ENCODE measurements at regions not wholly inside any gene's neighbourhood (a gene's known extent, or its start where the extent isn't known, plus 50 kb on each side); places are given as distances from the start of the nearest gene placed in this dataset.

- Histone ChIP-seq H2AFZ (ENCODE audit: low read depth) (no peak overlapping the region), H3K9ac (no peak overlapping the region), H3K27me3 (ENCODE audit: insufficient read depth, low read depth) (no peaks in the 10 kb centered on the region), H3K4me1 (ENCODE audit: low read depth, poor library complexity, severe bottlenecking) (no peaks in the 10 kb centered on the region), H3K36me3 (ENCODE audit: insufficient read depth) (no peaks in the 10 kb centered on the region), H3K4me3 (IDR thresholded peaks at IDR 0.05; ENCODE audit: insufficient read depth, low read depth, low read length) (no peak overlapping the region), H3K79me2 (ENCODE audit: insufficient read depth, low read depth) (no peaks in the 10 kb centered on the region), H3K27ac (no peak overlapping the region), H3K4me2 (no peak overlapping the region), H4K20me1 (ENCODE audit: insufficient read depth) (no peaks in the 10 kb centered on the region)
- no peak for TF ChIP-seq CTCF (conservative IDR thresholded peaks at IDR 0.05; ENCODE audit: low read depth, low read length)
These were observed 582.0 kb downstream of the QKI start for GRCh38 chr6:163996491-163996890.

GRCh38 chr6:163994566-163994965 lies 580.0 kb downstream of the QKI start:
- Histone ChIP-seq H2AFZ (ENCODE audit: low read depth) (no peak overlapping the region), H3K27me3 (ENCODE audit: insufficient read depth, low read depth) (no peaks in the 10 kb centered on the region), H3K36me3 (ENCODE audit: insufficient read depth) (no peaks in the 10 kb centered on the region), H3K4me1 (ENCODE audit: low read depth, poor library complexity, severe bottlenecking) (no peaks in the 10 kb centered on the region), H3K79me2 (ENCODE audit: insufficient read depth, low read depth) (no peaks in the 10 kb centered on the region), H3K27ac (no peak overlapping the region), H3K4me3 (IDR thresholded peaks at IDR 0.05; ENCODE audit: insufficient read depth, low read depth, low read length) (no peak overlapping the region), H3K9ac (no peak overlapping the region), H3K4me2 (no peak overlapping the region), H4K20me1 (ENCODE audit: insufficient read depth) (no peaks in the 10 kb centered on the region)
- no peak for TF ChIP-seq CTCF (conservative IDR thresholded peaks at IDR 0.05; ENCODE audit: low read depth, low read length)

GRCh38 chr6:163992701-163993100 lies 578.2 kb downstream of the QKI start:
- H3K79me2 ChIP-seq (ENCODE audit: insufficient read depth, low read depth): no peaks in the 10 kb centered on the region
- no peaks in the 10 kb centered on the region for H3K36me3 ChIP-seq (ENCODE audit: insufficient read depth)
- no peak overlapping the region for H3K4me3 ChIP-seq (IDR thresholded peaks at IDR 0.05; ENCODE audit: insufficient read depth, low read depth, low read length)
- H3K9ac ChIP-seq: no peak overlapping the region
- no peaks in the 10 kb centered on the region for H4K20me1 ChIP-seq (ENCODE audit: insufficient read depth)
- no peak overlapping the region for H2AFZ ChIP-seq (ENCODE audit: low read depth)
- no peak overlapping the region for H3K4me2 ChIP-seq
- H3K27ac ChIP-seq: no peak overlapping the region
- no peak for TF ChIP-seq CTCF (conservative IDR thresholded peaks at IDR 0.05; ENCODE audit: low read depth, low read length)
- no peaks in the 10 kb centered on the region for H3K4me1 ChIP-seq (ENCODE audit: low read depth, poor library complexity, severe bottlenecking)
- H3K27me3 ChIP-seq (ENCODE audit: insufficient read depth, low read depth): no peaks in the 10 kb centered on the region

- no peaks in the 10 kb centered on the region for H3K4me1 ChIP-seq (ENCODE audit: low read depth, poor library complexity, severe bottlenecking)
- no peak for TF ChIP-seq CTCF (conservative IDR thresholded peaks at IDR 0.05; ENCODE audit: low read depth, low read length)
- H3K9ac ChIP-seq: no peak overlapping the region
- H3K4me3 ChIP-seq (IDR thresholded peaks at IDR 0.05; ENCODE audit: insufficient read depth, low read depth, low read length): no peak overlapping the region
- no peak overlapping the region for H3K27ac ChIP-seq
- H3K79me2 ChIP-seq (ENCODE audit: insufficient read depth, low read depth): no peaks in the 10 kb centered on the region
- no peaks in the 10 kb centered on the region for H3K36me3 ChIP-seq (ENCODE audit: insufficient read depth)
- H3K4me2 ChIP-seq: no peak overlapping the region
- H3K27me3 ChIP-seq (ENCODE audit: insufficient read depth, low read depth): no peaks in the 10 kb centered on the region
- H4K20me1 ChIP-seq (ENCODE audit: insufficient read depth): no peaks in the 10 kb centered on the region
- H2AFZ ChIP-seq (ENCODE audit: low read depth): no peak overlapping the region
These were observed 577.5 kb downstream of the QKI start for GRCh38 chr6:163992056-163992455.

- Histone ChIP-seq H3K4me3 (IDR thresholded peaks at IDR 0.05; ENCODE audit: insufficient read depth, low read depth, low read length) (no peak overlapping the region), H3K36me3 (ENCODE audit: insufficient read depth) (no peaks in the 10 kb centered on the region), H3K4me1 (ENCODE audit: low read depth, poor library complexity, severe bottlenecking) (no peaks in the 10 kb centered on the region), H3K27ac (no peak overlapping the region), H3K4me2 (no peak overlapping the region), H4K20me1 (ENCODE audit: insufficient read depth) (no peaks in the 10 kb centered on the region), H3K79me2 (ENCODE audit: insufficient read depth, low read depth) (no peaks in the 10 kb centered on the region), H3K9ac (no peak overlapping the region), H3K27me3 (ENCODE audit: insufficient read depth, low read depth) (no peaks in the 10 kb centered on the region), H2AFZ (ENCODE audit: low read depth) (no peak overlapping the region)
- no peak for TF ChIP-seq CTCF (conservative IDR thresholded peaks at IDR 0.05; ENCODE audit: low read depth, low read length)
These were observed 576.8 kb downstream of the QKI start for GRCh38 chr6:163991321-163991720.
